ENCODE measurements at regions not wholly inside any gene's neighbourhood (a gene's known extent, or its start where the extent isn't known, plus 50 kb on each side); places are given as distances from the start of the nearest gene placed in this dataset.

- no peak for DNase-seq
- H3K27ac Mint-ChIP-seq, result no peak overlapping the region
- no peak for ATAC-seq
- H3K4me3 Mint-ChIP-seq, result no peak overlapping the region
- peaks cover 3% of the 10 kb centered on the region for H3K4me1 Mint-ChIP-seq
- no peaks in the 10 kb centered on the region for H3K9me3 ChIP-seq (ENCODE audit: control insufficient read depth, low read length, poor library complexity, severe bottlenecking)
- no peaks in the 10 kb centered on the region for H3K27me3 Mint-ChIP-seq
- no peaks in the 10 kb centered on the region for H3K36me3 Mint-ChIP-seq (ENCODE audit: low read depth)
These were observed 979.9 kb upstream of the GBE1 start for GRCh38 chr3:82741346-82741745.

- no peak for DNase-seq
- no peak for ATAC-seq
- Mint-ChIP-seq H3K4me3 (no peak overlapping the region), H3K27ac (no peak overlapping the region), H3K36me3 (ENCODE audit: low read depth) (no peaks in the 10 kb centered on the region), H3K4me1 (peaks cover 3% of the 10 kb centered on the region), H3K27me3 (no peaks in the 10 kb centered on the region)
- no peaks in the 10 kb centered on the region for H3K9me3 ChIP-seq (ENCODE audit: control insufficient read depth, low read length, poor library complexity, severe bottlenecking)
These were observed 977.9 kb upstream of the GBE1 start for GRCh38 chr3:82739390-82739789.

DNA sequence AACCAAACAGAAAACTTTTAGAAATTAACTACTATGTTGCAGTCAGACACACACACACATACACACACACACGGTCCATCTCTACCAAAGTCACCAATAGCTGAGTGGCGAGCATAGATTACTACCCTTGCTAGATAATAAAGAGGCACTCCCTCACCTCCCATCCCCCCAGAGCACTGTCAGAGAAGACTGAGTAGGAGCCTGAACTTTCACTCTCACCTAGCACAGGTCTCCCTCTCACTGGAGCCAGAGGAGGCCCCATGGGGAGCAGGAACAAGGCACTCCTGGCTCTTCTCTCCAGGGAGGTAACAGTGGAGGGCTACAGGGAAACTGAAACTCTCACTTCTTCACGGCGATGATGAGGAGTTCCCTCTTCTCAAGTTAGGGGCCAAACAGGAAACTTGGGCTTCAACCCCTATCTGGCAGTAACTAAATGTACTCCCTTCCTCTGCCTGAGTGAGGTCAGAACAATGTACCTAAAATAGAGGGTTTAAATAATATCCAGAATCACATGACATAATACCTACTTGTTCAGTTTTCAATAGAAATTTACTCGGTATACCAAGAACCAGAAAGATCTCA, 975.3 kb upstream of the GBE1 start:
- no peak overlapping the region for H3K27ac Mint-ChIP-seq
- no peaks in the 10 kb centered on the region for H3K9me3 ChIP-seq (ENCODE audit: control insufficient read depth, low read length, poor library complexity, severe bottlenecking)
- DNase-seq (no peak), ATAC-seq (no peak)
- H3K4me3 Mint-ChIP-seq, result no peak overlapping the region
- no peaks in the 10 kb centered on the region for H3K27me3 Mint-ChIP-seq
- H3K36me3 Mint-ChIP-seq (ENCODE audit: low read depth), result no peaks in the 10 kb centered on the region
- peaks cover 3% of the 10 kb centered on the region for H3K4me1 Mint-ChIP-seq

- DNase-seq, result no peak
- ATAC-seq, result no peak
- Mint-ChIP-seq H3K4me1 (no peaks in the 10 kb centered on the region), H3K27ac (no peak overlapping the region), H3K4me3 (no peak overlapping the region), H3K36me3 (ENCODE audit: low read depth) (no peaks in the 10 kb centered on the region), H3K27me3 (no peaks in the 10 kb centered on the region)
- H3K9me3 ChIP-seq (ENCODE audit: control insufficient read depth, low read length, poor library complexity, severe bottlenecking), result no peaks in the 10 kb centered on the region
These were observed 953.8 kb upstream of the GBE1 start for GRCh38 chr3:82715091-82715856.

GRCh38 chr3:82707035-82707434, 945.6 kb upstream of the GBE1 start:
- no peaks in the 10 kb centered on the region for H3K9me3 ChIP-seq (ENCODE audit: control insufficient read depth, low read length, poor library complexity, severe bottlenecking)
- Mint-ChIP-seq H3K27ac (no peak overlapping the region), H3K36me3 (ENCODE audit: low read depth) (no peaks in the 10 kb centered on the region), H3K4me3 (no peak overlapping the region), H3K27me3 (no peaks in the 10 kb centered on the region), H3K4me1 (no peaks in the 10 kb centered on the region)
- DNase-seq, result no peak
- no peak for ATAC-seq

GRCh38 chr3:82685761-82686160, 924.3 kb upstream of the GBE1 start:
- Mint-ChIP-seq H3K36me3 (ENCODE audit: low read depth) (no peaks in the 10 kb centered on the region), H3K27ac (no peak overlapping the region), H3K4me1 (no peaks in the 10 kb centered on the region), H3K27me3 (no peaks in the 10 kb centered on the region), H3K4me3 (no peak overlapping the region)
- DNase-seq, result no peak
- ATAC-seq, result no peak
- peaks cover 2% of the 10 kb centered on the region for H3K9me3 ChIP-seq (ENCODE audit: control insufficient read depth, low read length, poor library complexity, severe bottlenecking)

GRCh38 chr3:82676356-82677026, 915.0 kb upstream of the GBE1 start:
- Mint-ChIP-seq H3K27me3 (no peaks in the 10 kb centered on the region), H3K4me3 (no peak overlapping the region), H3K36me3 (ENCODE audit: low read depth) (no peaks in the 10 kb centered on the region), H3K27ac (no peak overlapping the region), H3K4me1 (no peaks in the 10 kb centered on the region)
- DNase-seq, result no peak
- no peaks in the 10 kb centered on the region for H3K9me3 ChIP-seq (ENCODE audit: control insufficient read depth, low read length, poor library complexity, severe bottlenecking)
- ATAC-seq, result no peak

- no peak for DNase-seq
- Mint-ChIP-seq H3K4me1 (no peaks in the 10 kb centered on the region), H3K4me3 (no peak overlapping the region), H3K27ac (no peak overlapping the region), H3K36me3 (ENCODE audit: low read depth) (no peaks in the 10 kb centered on the region), H3K27me3 (no peaks in the 10 kb centered on the region)
- no peaks in the 10 kb centered on the region for H3K9me3 ChIP-seq (ENCODE audit: control insufficient read depth, low read length, poor library complexity, severe bottlenecking)
- ATAC-seq, result no peak
These were observed 911.5 kb upstream of the GBE1 start for GRCh38 chr3:82672966-82673365.

- H3K9me3 ChIP-seq (ENCODE audit: control insufficient read depth, low read length, poor library complexity, severe bottlenecking), result no peaks in the 10 kb centered on the region
- ATAC-seq, result no peak
These were observed 910.0 kb upstream of the GBE1 start for GRCh38 chr3:82671466-82671865.

GRCh38 chr3:82654708-82655107, 893.3 kb upstream of the GBE1 start:
- Mint-ChIP-seq H3K36me3 (ENCODE audit: low read depth) (no peaks in the 10 kb centered on the region), H3K4me1 (no peaks in the 10 kb centered on the region), H3K27ac (no peak overlapping the region), H3K27me3 (no peaks in the 10 kb centered on the region), H3K4me3 (no peak overlapping the region)
- DNase-seq, result no peak
- no peaks in the 10 kb centered on the region for H3K9me3 ChIP-seq (ENCODE audit: control insufficient read depth, low read length, poor library complexity, severe bottlenecking)
- no peak for ATAC-seq

More at GRCh38 chr3:82671466-82671865, 910.0 kb upstream of the GBE1 start:
- Mint-ChIP-seq H3K27ac (no peak overlapping the region), H3K36me3 (ENCODE audit: low read depth) (no peaks in the 10 kb centered on the region), H3K27me3 (no peaks in the 10 kb centered on the region), H3K4me3 (no peak overlapping the region), H3K4me1 (no peaks in the 10 kb centered on the region)
- DNase-seq, result no peak

GRCh38 chr3:82643948-82644347, 882.5 kb upstream of the GBE1 start:
- Mint-ChIP-seq H3K27ac (no peak overlapping the region), H3K36me3 (ENCODE audit: low read depth) (no peaks in the 10 kb centered on the region), H3K4me1 (no peaks in the 10 kb centered on the region), H3K27me3 (no peaks in the 10 kb centered on the region), H3K4me3 (no peak overlapping the region)
- ATAC-seq (no peak), DNase-seq (no peak)
- H3K9me3 ChIP-seq (ENCODE audit: control insufficient read depth, low read length, poor library complexity, severe bottlenecking), result no peaks in the 10 kb centered on the region

GRCh38 chr3:82641701-82642100, 880.3 kb upstream of the GBE1 start:
- DNase-seq (no peak), ATAC-seq (no peak)
- Mint-ChIP-seq H3K27ac (no peak overlapping the region), H3K36me3 (ENCODE audit: low read depth) (no peaks in the 10 kb centered on the region), H3K27me3 (no peaks in the 10 kb centered on the region), H3K4me1 (no peaks in the 10 kb centered on the region), H3K4me3 (no peak overlapping the region)
- H3K9me3 ChIP-seq (ENCODE audit: control insufficient read depth, low read length, poor library complexity, severe bottlenecking), result no peaks in the 10 kb centered on the region

- H3K4me1 Mint-ChIP-seq, result no peaks in the 10 kb centered on the region
- no peak overlapping the region for H3K27ac Mint-ChIP-seq
- H3K27me3 Mint-ChIP-seq, result no peaks in the 10 kb centered on the region
- ATAC-seq (no peak), DNase-seq (no peak)
- no peaks in the 10 kb centered on the region for H3K9me3 ChIP-seq (ENCODE audit: control insufficient read depth, low read length, poor library complexity, severe bottlenecking)
- no peaks in the 10 kb centered on the region for H3K36me3 Mint-ChIP-seq (ENCODE audit: low read depth)
- no peak overlapping the region for H3K4me3 Mint-ChIP-seq
These were observed 878.8 kb upstream of the GBE1 start for GRCh38 chr3:82640254-82640653.

- no peaks in the 10 kb centered on the region for H3K4me1 Mint-ChIP-seq
- DNase-seq, result no peak
- no peaks in the 10 kb centered on the region for H3K36me3 Mint-ChIP-seq (ENCODE audit: low read depth)
- H3K9me3 ChIP-seq (ENCODE audit: control insufficient read depth, low read length, poor library complexity, severe bottlenecking), result no peaks in the 10 kb centered on the region
- no peak overlapping the region for H3K27ac Mint-ChIP-seq
- no peaks in the 10 kb centered on the region for H3K27me3 Mint-ChIP-seq
- no peak overlapping the region for H3K4me3 Mint-ChIP-seq
- no peak for ATAC-seq
These were observed 876.1 kb upstream of the GBE1 start for GRCh38 chr3:82637574-82637973.

Data from T-helper 17 cell (primary cell).